ENCODE measurements at regions not wholly inside any gene's neighbourhood (a gene's known extent, or its start where the extent isn't known, plus 50 kb on each side); places are given as distances from the start of the nearest gene placed in this dataset.

DNA sequence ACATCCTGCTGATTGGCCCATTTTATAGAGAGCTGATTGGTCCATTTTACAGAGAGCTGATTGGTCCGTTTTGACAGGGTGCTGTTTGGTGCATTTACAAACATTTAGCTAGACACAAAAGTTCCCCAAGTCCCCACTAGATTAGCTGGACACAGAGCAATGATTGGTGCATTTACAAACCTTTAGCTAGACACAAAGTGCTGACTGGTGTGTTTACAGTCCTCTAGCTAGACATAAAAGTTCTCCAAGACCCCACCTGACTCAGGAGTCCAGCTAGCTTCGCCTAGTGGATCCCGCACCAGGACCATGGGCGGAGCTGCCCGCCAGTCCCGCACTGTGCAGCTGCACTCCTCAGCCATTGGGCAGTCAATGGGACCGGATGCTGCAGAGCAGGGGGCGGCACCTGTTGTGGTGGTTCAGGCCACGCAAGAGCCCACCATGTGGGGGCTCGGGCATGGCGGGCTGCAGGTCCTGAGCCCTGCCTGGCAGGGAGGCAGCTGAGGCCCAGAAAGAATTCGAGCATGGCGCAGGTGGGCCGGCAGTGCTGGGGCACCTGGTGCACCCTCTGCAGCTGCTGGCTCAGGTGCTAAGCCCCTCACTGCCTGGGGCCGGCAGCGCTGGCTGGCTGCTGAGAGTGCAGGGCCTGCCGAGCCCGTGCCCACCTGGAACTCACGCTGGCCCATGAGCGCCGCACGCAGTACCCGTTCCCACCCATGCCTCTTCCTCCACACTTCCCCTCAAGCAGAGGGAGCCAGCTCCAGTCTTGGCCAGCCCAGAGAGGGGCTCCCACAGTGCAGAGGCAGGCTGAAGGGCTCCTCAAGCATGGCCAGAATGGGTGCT is 713.2 kb upstream of the GYPC start:
- Histone ChIP-seq H3K4me1 (no peaks in the 10 kb centered on the region), H3K36me3 (no peaks in the 10 kb centered on the region), H3K4me3 (no peak overlapping the region), H3K9me3 (no peaks in the 10 kb centered on the region), H3K27me3 (peaks cover 0 to 3% of the 10 kb centered on the region in 2 donors), H3K27ac (no peak overlapping the region)
- no peak for DNase-seq
- no CpG with 5 or more reads among the region's 23 CpGs for WGBS (ENCODE audit: insufficient coverage, low coverage, low lambda C conversion rate, missing lambda C conversion rate)
- TF ChIP-seq, protein P1, sequence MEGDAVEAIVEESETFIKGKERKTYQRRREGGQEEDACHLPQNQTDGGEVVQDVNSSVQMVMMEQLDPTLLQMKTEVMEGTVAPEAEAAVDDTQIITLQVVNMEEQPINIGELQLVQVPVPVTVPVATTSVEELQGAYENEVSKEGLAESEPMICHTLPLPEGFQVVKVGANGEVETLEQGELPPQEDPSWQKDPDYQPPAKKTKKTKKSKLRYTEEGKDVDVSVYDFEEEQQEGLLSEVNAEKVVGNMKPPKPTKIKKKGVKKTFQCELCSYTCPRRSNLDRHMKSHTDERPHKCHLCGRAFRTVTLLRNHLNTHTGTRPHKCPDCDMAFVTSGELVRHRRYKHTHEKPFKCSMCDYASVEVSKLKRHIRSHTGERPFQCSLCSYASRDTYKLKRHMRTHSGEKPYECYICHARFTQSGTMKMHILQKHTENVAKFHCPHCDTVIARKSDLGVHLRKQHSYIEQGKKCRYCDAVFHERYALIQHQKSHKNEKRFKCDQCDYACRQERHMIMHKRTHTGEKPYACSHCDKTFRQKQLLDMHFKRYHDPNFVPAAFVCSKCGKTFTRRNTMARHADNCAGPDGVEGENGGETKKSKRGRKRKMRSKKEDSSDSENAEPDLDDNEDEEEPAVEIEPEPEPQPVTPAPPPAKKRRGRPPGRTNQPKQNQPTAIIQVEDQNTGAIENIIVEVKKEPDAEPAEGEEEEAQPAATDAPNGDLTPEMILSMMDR (IDR thresholded peaks at IDR 0.05), result no peak
- no peak for TF ChIP-seq POLR2A (IDR thresholded peaks at IDR 0.05)
- intact Hi-C loops (cut with DNase I), result no loop called here
- ATAC-seq, result no peak

DNA sequence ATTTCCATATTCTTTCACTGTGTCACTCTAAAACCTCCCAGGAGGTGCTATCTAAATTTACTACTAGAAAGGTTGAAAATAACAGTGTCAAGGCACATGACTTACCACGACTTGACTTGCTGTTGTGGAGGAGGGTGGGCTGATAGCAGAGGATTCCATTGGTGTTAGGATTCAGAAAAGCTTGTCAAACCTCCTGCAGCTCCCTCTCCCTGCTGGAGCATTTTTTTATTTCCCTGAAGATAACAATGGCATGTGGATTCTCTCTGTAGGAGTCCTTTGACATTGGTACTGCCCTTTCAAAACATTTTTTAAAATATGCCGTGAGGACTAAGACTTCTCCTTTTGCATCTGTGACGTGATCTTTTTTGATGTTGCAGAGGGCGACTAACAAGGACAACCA is 696.9 kb upstream of the GYPC start:
- ATAC-seq (no peak), DNase-seq (no peak)
- WGBS (ENCODE audit: insufficient coverage, low coverage, low lambda C conversion rate, missing lambda C conversion rate), result 24% methylated on average over 4 of the region's 4 CpGs
- Histone ChIP-seq H3K27me3 (no peaks in the 10 kb centered on the region), H3K36me3 (no peaks in the 10 kb centered on the region), H3K4me1 (no peaks in the 10 kb centered on the region), H3K4me3 (no peak overlapping the region), H3K9me3 (no peaks in the 10 kb centered on the region), H3K27ac (no peak overlapping the region)
- TF ChIP-seq, protein P1 (IDR thresholded peaks at IDR 0.05), result no peak
- no peak for TF ChIP-seq POLR2A (IDR thresholded peaks at IDR 0.05)
- intact Hi-C loops (cut with DNase I), result no loop called here

DNA sequence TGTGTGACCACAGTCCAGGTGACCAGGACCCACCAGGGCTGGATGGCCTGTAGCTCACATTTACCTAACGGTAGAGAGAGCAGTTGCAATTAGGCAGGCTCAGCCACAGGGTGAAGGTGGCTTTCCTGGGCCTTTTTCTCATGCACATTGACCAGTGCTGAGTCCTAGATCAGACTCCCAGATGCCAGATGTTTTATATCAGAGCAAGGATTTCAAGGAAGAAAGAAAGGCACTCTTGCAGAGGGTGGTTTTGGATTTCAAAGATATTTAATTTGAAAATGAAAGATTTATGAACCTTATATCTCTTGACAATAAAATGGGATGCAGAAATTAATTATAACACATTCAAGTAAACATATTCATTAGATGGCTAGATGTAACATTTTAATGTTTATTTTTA is 694.2 kb upstream of the GYPC start:
- Histone ChIP-seq H3K36me3 (no peaks in the 10 kb centered on the region), H3K4me1 (no peaks in the 10 kb centered on the region), H3K9me3 (no peaks in the 10 kb centered on the region), H3K27ac (no peak overlapping the region), H3K27me3 (no peaks in the 10 kb centered on the region), H3K4me3 (no peak overlapping the region)
- TF ChIP-seq POLR2A (IDR thresholded peaks at IDR 0.05), result no peak
- TF ChIP-seq, protein P1 (IDR thresholded peaks at IDR 0.05), result no peak
- intact Hi-C loops (cut with DNase I), result no loop called here
- ATAC-seq (no peak), DNase-seq (no peak)
- WGBS (ENCODE audit: insufficient coverage, low coverage, low lambda C conversion rate, missing lambda C conversion rate), result 27% methylated on average over 1 of the region's 1 CpG

DNA sequence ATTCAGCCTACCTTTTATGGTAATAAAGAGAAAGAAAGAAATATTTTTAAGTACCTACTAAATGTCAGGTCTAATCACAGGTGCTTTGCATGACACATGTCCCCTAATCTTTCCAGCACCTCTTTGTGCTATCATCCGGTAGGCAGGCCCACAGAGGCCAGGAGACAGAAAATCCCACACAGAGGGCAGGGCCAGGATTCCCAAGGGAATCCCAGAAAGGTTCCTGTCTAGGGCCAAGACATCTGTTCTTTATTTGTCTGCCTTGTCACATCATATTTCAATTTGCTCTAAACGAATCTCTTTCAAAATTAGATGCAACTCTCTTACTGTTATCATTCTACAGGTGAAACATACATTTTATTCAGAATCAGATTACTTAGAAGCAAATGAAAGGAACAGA is 676.1 kb upstream of the GYPC start:
- no peaks in the 10 kb centered on the region for H3K4me1 ChIP-seq
- WGBS (ENCODE audit: insufficient coverage, low coverage, low lambda C conversion rate, missing lambda C conversion rate), result 48% methylated on average over 2 of the region's 2 CpGs
- no peak for TF ChIP-seq POLR2A (IDR thresholded peaks at IDR 0.05)
- TF ChIP-seq, protein P1 (IDR thresholded peaks at IDR 0.05), result no peak
- ATAC-seq (no peak), DNase-seq (no peak)
- H3K27me3 ChIP-seq, result no peaks in the 10 kb centered on the region
- no peak overlapping the region for H3K27ac ChIP-seq
- H3K9me3 ChIP-seq, result no peaks in the 10 kb centered on the region
- H3K36me3 ChIP-seq, result no peaks in the 10 kb centered on the region
- H3K4me3 ChIP-seq, result no peak overlapping the region
- intact Hi-C loops (cut with DNase I), result no loop called here

All from right lobe of liver (tissue), 6 donors.